ENCODE measurements at regions not wholly inside any gene's neighbourhood (a gene's known extent, or its start where the extent isn't known, plus 50 kb on each side); places are given as distances from the start of the nearest gene placed in this dataset.

GRCh38 chr7:25726170-25726780 lies 425.7 kb upstream of the NFE2L3 start:
- no peaks in the 10 kb centered on the region for H3K27me3 ChIP-seq (ENCODE audit: control insufficient read depth, insufficient read depth, low read length, poor library complexity, severe bottlenecking)
- H3K9me3 ChIP-seq (ENCODE audit: control insufficient read depth, low read length) = no peaks in the 10 kb centered on the region
- H3K4me1 ChIP-seq (ENCODE audit: control insufficient read depth, insufficient read depth, low read length) = peaks cover 61% of the 10 kb centered on the region
- H3K4me3 ChIP-seq (ENCODE audit: insufficient read depth, low read depth, low read length) = no peak overlapping the region
- peak overlapping the region; percentile 92 for H3K27ac ChIP-seq (ENCODE audit: insufficient read depth, low read depth, low read length, poor library complexity, severe bottlenecking)
- H3K36me3 ChIP-seq (ENCODE audit: control insufficient read depth, insufficient read depth, low read length) = no peaks in the 10 kb centered on the region
- WGBS, 2 experiments = 35 to 36% methylated on average over 8 of the region's 8 CpGs

GRCh38 chr7:25726781-25727311 lies 425.2 kb upstream of the NFE2L3 start:
- Histone ChIP-seq H3K36me3 (ENCODE audit: control insufficient read depth, insufficient read depth, low read length) (no peaks in the 10 kb centered on the region), H3K27ac (ENCODE audit: insufficient read depth, low read depth, low read length, poor library complexity, severe bottlenecking) (peak overlapping the region; percentile 92), H3K4me1 (ENCODE audit: control insufficient read depth, insufficient read depth, low read length) (peaks cover 61% of the 10 kb centered on the region), H3K27me3 (ENCODE audit: control insufficient read depth, insufficient read depth, low read length, poor library complexity, severe bottlenecking) (no peaks in the 10 kb centered on the region), H3K4me3 (ENCODE audit: insufficient read depth, low read depth, low read length) (no peak overlapping the region), H3K9me3 (ENCODE audit: control insufficient read depth, low read length) (no peaks in the 10 kb centered on the region)
- WGBS, 2 experiments = 55 to 60% methylated on average over 8 of the region's 8 CpGs

- Histone ChIP-seq H3K4me1 (ENCODE audit: control insufficient read depth, insufficient read depth, low read length) (peaks cover 61% of the 10 kb centered on the region), H3K9me3 (ENCODE audit: control insufficient read depth, low read length) (no peaks in the 10 kb centered on the region), H3K27me3 (ENCODE audit: control insufficient read depth, insufficient read depth, low read length, poor library complexity, severe bottlenecking) (no peaks in the 10 kb centered on the region), H3K36me3 (ENCODE audit: control insufficient read depth, insufficient read depth, low read length) (no peaks in the 10 kb centered on the region), H3K27ac (ENCODE audit: insufficient read depth, low read depth, low read length, poor library complexity, severe bottlenecking) (peak overlapping the region; percentile 92), H3K4me3 (ENCODE audit: insufficient read depth, low read depth, low read length) (no peak overlapping the region)
- WGBS, 2 experiments = 47 to 56% methylated on average over 2 of the region's 2 CpGs
Observed at GRCh38 chr7:25727446-25727845, 424.6 kb upstream of the NFE2L3 start.

- Histone ChIP-seq H3K4me1 (ENCODE audit: control insufficient read depth, insufficient read depth, low read length) (peaks cover 57% of the 10 kb centered on the region), H3K4me3 (ENCODE audit: insufficient read depth, low read depth, low read length) (no peak overlapping the region), H3K9me3 (ENCODE audit: control insufficient read depth, low read length) (no peaks in the 10 kb centered on the region), H3K36me3 (ENCODE audit: control insufficient read depth, insufficient read depth, low read length) (no peaks in the 10 kb centered on the region), H3K27me3 (ENCODE audit: control insufficient read depth, insufficient read depth, low read length, poor library complexity, severe bottlenecking) (no peaks in the 10 kb centered on the region), H3K27ac (ENCODE audit: insufficient read depth, low read depth, low read length, poor library complexity, severe bottlenecking) (peak overlapping the region; percentile 40)
- WGBS, 2 experiments = 72 to 91% methylated on average over 2 of the region's 2 CpGs
Observed at GRCh38 chr7:25727876-25728275, 424.1 kb upstream of the NFE2L3 start.

- Histone ChIP-seq H3K27me3 (ENCODE audit: control insufficient read depth, insufficient read depth, low read length, poor library complexity, severe bottlenecking) (no peaks in the 10 kb centered on the region), H3K36me3 (ENCODE audit: control insufficient read depth, insufficient read depth, low read length) (no peaks in the 10 kb centered on the region), H3K9me3 (ENCODE audit: control insufficient read depth, low read length) (no peaks in the 10 kb centered on the region), H3K4me1 (ENCODE audit: control insufficient read depth, insufficient read depth, low read length) (peaks cover 41% of the 10 kb centered on the region), H3K4me3 (ENCODE audit: insufficient read depth, low read depth, low read length) (no peak overlapping the region), H3K27ac (ENCODE audit: insufficient read depth, low read depth, low read length, poor library complexity, severe bottlenecking) (no peak overlapping the region)
- WGBS, 2 experiments = 76 to 84% methylated on average over 8 of the region's 8 CpGs
Observed at GRCh38 chr7:25731068-25731845, 420.7 kb upstream of the NFE2L3 start.

- Histone ChIP-seq H3K4me3 (ENCODE audit: insufficient read depth, low read depth, low read length) (no peak overlapping the region), H3K27ac (ENCODE audit: insufficient read depth, low read depth, low read length, poor library complexity, severe bottlenecking) (no peak overlapping the region), H3K27me3 (ENCODE audit: control insufficient read depth, insufficient read depth, low read length, poor library complexity, severe bottlenecking) (no peaks in the 10 kb centered on the region), H3K36me3 (ENCODE audit: control insufficient read depth, insufficient read depth, low read length) (no peaks in the 10 kb centered on the region), H3K4me1 (ENCODE audit: control insufficient read depth, insufficient read depth, low read length) (peaks cover 42% of the 10 kb centered on the region), H3K9me3 (ENCODE audit: control insufficient read depth, low read length) (no peaks in the 10 kb centered on the region)
- 78 to 92% methylated on average over 3 of the region's 3 CpGs for WGBS, 2 experiments
Observed at GRCh38 chr7:25731846-25732245, 420.2 kb upstream of the NFE2L3 start.

GRCh38 chr7:25732766-25733217 lies 419.2 kb upstream of the NFE2L3 start:
- H3K4me1 ChIP-seq (ENCODE audit: control insufficient read depth, insufficient read depth, low read length) = peaks cover 33% of the 10 kb centered on the region
- no peaks in the 10 kb centered on the region for H3K36me3 ChIP-seq (ENCODE audit: control insufficient read depth, insufficient read depth, low read length)
- no peak overlapping the region for H3K27ac ChIP-seq (ENCODE audit: insufficient read depth, low read depth, low read length, poor library complexity, severe bottlenecking)
- WGBS, 2 experiments = 37 to 39% methylated on average over 12 of the region's 12 CpGs
- H3K9me3 ChIP-seq (ENCODE audit: control insufficient read depth, low read length) = no peaks in the 10 kb centered on the region
- no peak overlapping the region for H3K4me3 ChIP-seq (ENCODE audit: insufficient read depth, low read depth, low read length)
- H3K27me3 ChIP-seq (ENCODE audit: control insufficient read depth, insufficient read depth, low read length, poor library complexity, severe bottlenecking) = no peaks in the 10 kb centered on the region

- H3K9me3 ChIP-seq (ENCODE audit: control insufficient read depth, low read length) = no peaks in the 10 kb centered on the region
- H3K4me3 ChIP-seq (ENCODE audit: insufficient read depth, low read depth, low read length) = no peak overlapping the region
- no peaks in the 10 kb centered on the region for H3K36me3 ChIP-seq (ENCODE audit: control insufficient read depth, insufficient read depth, low read length)
- WGBS, 2 experiments = 94% methylated on average over 8 of the region's 8 CpGs
- peaks cover 19% of the 10 kb centered on the region for H3K4me1 ChIP-seq (ENCODE audit: control insufficient read depth, insufficient read depth, low read length)
- H3K27ac ChIP-seq (ENCODE audit: insufficient read depth, low read depth, low read length, poor library complexity, severe bottlenecking) = no peak overlapping the region
- H3K27me3 ChIP-seq (ENCODE audit: control insufficient read depth, insufficient read depth, low read length, poor library complexity, severe bottlenecking) = no peaks in the 10 kb centered on the region
Observed at GRCh38 chr7:25735674-25736242, 416.2 kb upstream of the NFE2L3 start.

- Histone ChIP-seq H3K4me1 (ENCODE audit: control insufficient read depth, insufficient read depth, low read length) (peaks cover 11% of the 10 kb centered on the region), H3K27ac (ENCODE audit: insufficient read depth, low read depth, low read length, poor library complexity, severe bottlenecking) (no peak overlapping the region), H3K36me3 (ENCODE audit: control insufficient read depth, insufficient read depth, low read length) (no peaks in the 10 kb centered on the region), H3K27me3 (ENCODE audit: control insufficient read depth, insufficient read depth, low read length, poor library complexity, severe bottlenecking) (no peaks in the 10 kb centered on the region), H3K9me3 (ENCODE audit: control insufficient read depth, low read length) (no peaks in the 10 kb centered on the region), H3K4me3 (ENCODE audit: insufficient read depth, low read depth, low read length) (no peak overlapping the region)
- WGBS, 2 experiments = 95 to 99% methylated on average over 3 to 4 of the region's 4 CpGs
Observed at GRCh38 chr7:25738528-25738927, 413.5 kb upstream of the NFE2L3 start.

- Histone ChIP-seq H3K4me1 (ENCODE audit: control insufficient read depth, insufficient read depth, low read length) (peaks cover 11% of the 10 kb centered on the region), H3K27ac (ENCODE audit: insufficient read depth, low read depth, low read length, poor library complexity, severe bottlenecking) (no peak overlapping the region), H3K9me3 (ENCODE audit: control insufficient read depth, low read length) (no peaks in the 10 kb centered on the region), H3K36me3 (ENCODE audit: control insufficient read depth, insufficient read depth, low read length) (no peaks in the 10 kb centered on the region), H3K27me3 (ENCODE audit: control insufficient read depth, insufficient read depth, low read length, poor library complexity, severe bottlenecking) (no peaks in the 10 kb centered on the region), H3K4me3 (ENCODE audit: insufficient read depth, low read depth, low read length) (no peak overlapping the region)
- whole genome bisulfite sequencing, 2 experiments = 80 to 87% methylated on average over 2 of the region's 2 CpGs
Observed at GRCh38 chr7:25739143-25739542, 412.9 kb upstream of the NFE2L3 start.
